Spleen (tissue), 11 donors: ENCODE measurements at regions not wholly inside any gene's neighbourhood (a gene's known extent, or its start where the extent isn't known, plus 50 kb on each side); places are given as distances from the start of the nearest gene placed in this dataset.

Source experiments
- DNase-seq: peaks from one replicate; pipeline ENCODE4 v3.0.0-alpha.2; 2020
- H3K27ac ChIP-seq, 8 donors: fragments of 200-600 bp; sonication (generic) in 7 of 8; 1 replicate in 4 of 8; 2 replicates in 4 of 8; pipeline versions ENCODE4 v1.5.0 to v1.8.0; 2016 to 2021; ENCODE audit warnings: inconsistent platforms in 4 of 8, mild to moderate bottlenecking in 4 of 8, moderate library complexity in 1 of 8
- H3K27me3 ChIP-seq, 7 donors: fragments of 200-600 bp; sonication (generic) in 6 of 7; replicated peaks in 1 of 7; 1 replicate in 4 of 7; 2 replicates in 3 of 7; pipeline versions ENCODE4 v1.5.0 to v1.8.0; 2016 to 2021; ENCODE audit warnings: inconsistent platforms in 3 of 7, mild to moderate bottlenecking in 1 of 7
- H3K36me3 ChIP-seq, 6 donors: fragments of 200-600 bp; sonication (generic) in 5 of 6; 1 replicate in 4 of 6; 2 replicates in 2 of 6; pipeline versions ENCODE4 v1.5.0 to v1.8.0; 2016 to 2021; ENCODE audit warnings: inconsistent platforms in 2 of 6
- H3K4me1 ChIP-seq, 6 donors: fragments of 200-600 bp; sonication (generic) in 5 of 6; 1 replicate in 3 of 6; 2 replicates in 3 of 6; pipeline versions ENCODE4 v1.5.0 to v1.8.0; 2016 to 2021; ENCODE audit warnings: inconsistent platforms in 3 of 6
- H3K4me3 ChIP-seq, 8 donors: fragments of 200-600 bp; sonication (generic) in 7 of 8; 1 replicate in 4 of 8; 2 replicates in 4 of 8; pipeline versions ENCODE4 v1.5.0 to v1.8.0; 2016 to 2021; ENCODE audit warnings: inconsistent platforms in 4 of 8, mild to moderate bottlenecking in 4 of 8, moderate library complexity in 2 of 8
- H3K9me3 ChIP-seq, 8 donors: fragments of 200-600 bp; sonication (generic) in 7 of 8; 1 replicate in 4 of 8; 2 replicates in 4 of 8; pipeline versions ENCODE4 v1.5.0 to v1.8.0; 2016 to 2021; ENCODE audit warnings: inconsistent platforms in 4 of 8
- POLR2A ChIP-seq, 3 donors: fragments of 450-650 bp; IDR thresholded peaks; one replicate each; pipeline ENCODE4 v1.5.1; 2017; ENCODE audit warnings: antibody characterized with exemption in 3 of 3, mild to moderate bottlenecking in 1 of 3
- POLR2AphosphoS5 ChIP-seq, 3 donors: sonication (generic); formaldehyde crosslinking; IDR thresholded peaks; one replicate each; pipeline ENCODE4 v1.5.1; 2017; ENCODE audit warnings: antibody characterized with exemption in 3 of 3
- WGBS, 5 donors: extraction: QIAGEN DNeasy Blood & Tissue Kit in 3 of 5; methylation state at CpG; one replicate each; pipeline versions ENCODE4 v1.1.5 to v1.1.7; 2013 to 2018; 5-methylcytosine and 5-hydroxymethylcytosine counted together
- intact Hi-C: fragments of 100-400 bp; cut with DNase I; formaldehyde crosslinking; loops from one replicate; pipeline ENCODE4 v1.15.0; 2023; ENCODE audit warnings: low total_unique reads
- TF ChIP-seq, protein P1 (sequence below), 11 experiments: fragments of 200-600 bp in 7 of 11; fragments of 450-650 bp in 4 of 11; sonication (generic) in 4 of 11; IDR thresholded peaks in 8 of 11; conservative IDR thresholded peaks in 3 of 11; 1 replicate in 7 of 11; 2 replicates in 4 of 11; pipeline versions ENCODE4 v1.4.0 to v1.8.0; 2016 to 2021; ENCODE audit warnings: antibody characterized with exemption in 11 of 11, inconsistent platforms in 4 of 11, mild to moderate bottlenecking in 1 of 11
- donor health status: healthy with polysubstance abuse.
- donor health status: DM: no; HTN: no; CAD: no; lungs with moderate emphysema.
- donor health status: DM: no; HTN: no; CAD: no.
- donor health status: Bipolar disorder and iron deficiency.
- donor health status: healthy.
- donor health status: DM: no; HTN: no; CAD: no.
- donor health status: DM: yes; HTN: yes; CAD: no.

DNA sequence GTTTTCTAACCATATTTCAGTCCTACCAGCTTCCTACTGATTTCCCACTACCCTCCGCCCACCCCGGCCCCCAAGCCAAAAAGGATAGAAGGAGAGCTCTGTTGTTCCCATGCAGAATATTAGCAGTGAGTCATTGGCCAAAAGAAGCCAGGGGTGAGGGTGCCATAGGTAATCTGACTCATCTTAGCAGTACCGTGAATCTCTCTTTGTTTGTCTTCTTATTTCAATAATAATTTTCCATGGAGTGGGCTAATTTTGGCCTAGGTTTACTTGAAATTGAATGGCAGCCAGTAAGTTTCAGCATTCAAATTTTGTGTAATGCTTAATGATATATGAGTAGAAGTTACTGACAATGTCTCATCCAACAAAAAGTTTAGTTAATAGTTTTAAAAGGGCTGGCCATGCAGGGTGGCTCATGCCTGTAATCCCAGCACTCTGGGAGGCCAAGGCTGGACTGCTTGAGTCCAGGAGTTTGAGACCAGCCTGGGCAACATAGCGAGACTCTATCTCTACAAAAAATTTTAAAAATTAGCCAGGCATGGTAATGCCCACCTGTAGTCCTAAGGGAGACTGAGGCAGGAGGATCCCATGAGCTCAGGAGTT is 74.2 kb downstream of the C9orf152 start:
- no peak overlapping the region for H3K4me3 ChIP-seq
- peaks cover 0 to 31% (median 20%) of the 10 kb centered on the region in 6 donors for H3K36me3 ChIP-seq
- no peak for DNase-seq
- no peaks in the 10 kb centered on the region for H3K27me3 ChIP-seq
- peaks cover 36 to 94% (median 59%) of the 10 kb centered on the region in 6 donors for H3K4me1 ChIP-seq
- peak overlapping the region in 2 of 8 donors; percentile 23 to 73 for H3K27ac ChIP-seq
- H3K9me3 ChIP-seq, result no peaks in the 10 kb centered on the region
- TF ChIP-seq POLR2A (IDR thresholded peaks at IDR 0.05) (no peak), POLR2AphosphoS5 (IDR thresholded peaks at IDR 0.05) (no peak)
- TF ChIP-seq, protein P1, sequence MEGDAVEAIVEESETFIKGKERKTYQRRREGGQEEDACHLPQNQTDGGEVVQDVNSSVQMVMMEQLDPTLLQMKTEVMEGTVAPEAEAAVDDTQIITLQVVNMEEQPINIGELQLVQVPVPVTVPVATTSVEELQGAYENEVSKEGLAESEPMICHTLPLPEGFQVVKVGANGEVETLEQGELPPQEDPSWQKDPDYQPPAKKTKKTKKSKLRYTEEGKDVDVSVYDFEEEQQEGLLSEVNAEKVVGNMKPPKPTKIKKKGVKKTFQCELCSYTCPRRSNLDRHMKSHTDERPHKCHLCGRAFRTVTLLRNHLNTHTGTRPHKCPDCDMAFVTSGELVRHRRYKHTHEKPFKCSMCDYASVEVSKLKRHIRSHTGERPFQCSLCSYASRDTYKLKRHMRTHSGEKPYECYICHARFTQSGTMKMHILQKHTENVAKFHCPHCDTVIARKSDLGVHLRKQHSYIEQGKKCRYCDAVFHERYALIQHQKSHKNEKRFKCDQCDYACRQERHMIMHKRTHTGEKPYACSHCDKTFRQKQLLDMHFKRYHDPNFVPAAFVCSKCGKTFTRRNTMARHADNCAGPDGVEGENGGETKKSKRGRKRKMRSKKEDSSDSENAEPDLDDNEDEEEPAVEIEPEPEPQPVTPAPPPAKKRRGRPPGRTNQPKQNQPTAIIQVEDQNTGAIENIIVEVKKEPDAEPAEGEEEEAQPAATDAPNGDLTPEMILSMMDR (IDR thresholded peaks at IDR 0.05 in 8 of 11, conservative IDR thresholded peaks at IDR 0.05 in 3 of 11), result no peak
- intact Hi-C loops, result no loop called here
- WGBS, 5 donors, result 86 to 93% (median 88%) methylated on average over 4 of the region's 4 CpGs

DNA sequence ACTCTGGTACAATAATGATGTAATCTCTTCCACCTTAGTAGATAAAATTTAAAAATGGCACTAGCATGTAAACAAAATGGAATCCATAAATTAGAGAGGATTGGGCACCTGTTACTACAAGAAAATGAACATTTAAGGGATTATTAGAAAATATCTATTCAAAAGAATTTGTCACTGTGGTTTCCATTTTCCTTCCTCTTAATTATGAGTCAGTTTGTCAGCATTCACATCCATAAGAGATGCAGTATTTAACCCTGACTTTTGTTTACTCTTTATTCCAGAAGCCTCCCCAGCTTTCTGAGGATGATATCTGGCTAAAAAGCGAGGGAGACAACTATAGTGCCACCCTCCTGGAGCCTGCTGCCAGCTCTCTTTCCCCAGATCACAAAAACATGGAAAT is 72.1 kb downstream of the C9orf152 start:
- DNase-seq, result no peak
- H3K27me3 ChIP-seq, result no peaks in the 10 kb centered on the region
- peak overlapping the region in 4 of 8 donors; percentile 1 to 59 (median 50) for H3K27ac ChIP-seq
- peaks cover 17 to 78% (median 47%) of the 10 kb centered on the region in 6 donors for H3K4me1 ChIP-seq
- no peak overlapping the region for H3K4me3 ChIP-seq
- intact Hi-C loops, result no loop called here
- H3K36me3 ChIP-seq, result peaks cover 0 to 50% (median 22%) of the 10 kb centered on the region in 6 donors
- TF ChIP-seq, protein P1 (IDR thresholded peaks at IDR 0.05 in 8 of 11, conservative IDR thresholded peaks at IDR 0.05 in 3 of 11), result no peak
- TF ChIP-seq POLR2AphosphoS5 (IDR thresholded peaks at IDR 0.05) (no peak), POLR2A (IDR thresholded peaks at IDR 0.05) (no peak)
- no peaks in the 10 kb centered on the region for H3K9me3 ChIP-seq
- 87 to 95% (median 92%) methylated on average over 1 of the region's 1 CpG for WGBS, 5 donors

DNA sequence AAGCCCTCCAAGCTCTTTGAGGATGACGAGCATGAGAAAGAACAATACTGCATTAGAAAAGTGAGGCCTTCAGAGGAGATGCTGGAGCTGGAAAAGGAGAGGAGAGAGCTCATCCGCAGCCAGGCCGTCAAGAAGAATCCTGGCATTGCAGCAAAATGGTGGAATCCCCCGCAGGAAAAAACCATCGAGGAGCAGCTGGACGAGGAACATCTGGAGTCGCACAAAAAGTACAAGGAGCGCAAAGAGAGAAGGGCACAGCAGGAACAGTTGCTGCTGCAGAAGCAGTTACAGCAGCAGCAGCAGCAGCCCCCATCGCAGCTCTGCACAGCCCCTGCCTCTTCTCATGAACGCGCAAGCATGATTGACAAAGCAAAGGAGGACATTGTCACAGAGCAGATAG is 71.2 kb downstream of the C9orf152 start:
- WGBS, 5 donors, result 78 to 86% (median 82%) methylated on average over 11 of the region's 11 CpGs
- intact Hi-C loops, result no loop called here
- no peak for DNase-seq
- Histone ChIP-seq H3K27me3 (no peaks in the 10 kb centered on the region), H3K36me3 (peaks cover 0 to 51% (median 22%) of the 10 kb centered on the region in 6 donors), H3K4me3 (no peak overlapping the region), H3K4me1 (peaks cover 16 to 78% (median 47%) of the 10 kb centered on the region in 6 donors), H3K27ac (peak overlapping the region in 6 of 8 donors; percentile 9 to 64 (median 50)), H3K9me3 (no peaks in the 10 kb centered on the region)
- TF ChIP-seq, protein P1 (IDR thresholded peaks at IDR 0.05 in 8 of 11, conservative IDR thresholded peaks at IDR 0.05 in 3 of 11), result no peak
- no peak for TF ChIP-seq POLR2A (IDR thresholded peaks at IDR 0.05)
- TF ChIP-seq POLR2AphosphoS5 (IDR thresholded peaks at IDR 0.05), result peak in 1 of 3 donors; percentile 2

DNA sequence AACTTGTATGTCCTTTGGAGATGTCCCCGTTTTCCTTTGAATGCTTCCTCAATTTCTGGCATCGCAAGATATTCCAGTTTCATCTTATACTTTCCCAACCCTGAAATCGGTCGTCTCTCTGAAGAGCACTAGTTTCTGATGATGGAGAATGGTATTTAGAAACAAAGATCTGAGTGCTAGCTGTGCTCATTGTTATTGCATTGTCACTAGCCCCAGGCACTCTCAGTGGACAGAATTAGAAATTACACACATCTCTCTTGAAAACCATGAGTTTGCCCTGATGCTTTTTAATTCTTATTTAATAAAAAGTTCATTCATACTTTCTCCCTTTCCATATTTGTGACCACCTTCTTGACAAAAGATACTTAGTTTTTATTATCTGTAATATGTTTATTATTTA is 67.7 kb downstream of the C9orf152 start:
- Histone ChIP-seq H3K4me1 (peaks cover 24 to 83% (median 57%) of the 10 kb centered on the region in 6 donors), H3K27ac (peak overlapping the region in 4 of 8 donors; percentile 77 to 86 (median 78)), H3K36me3 (peaks cover 0 to 51% (median 22%) of the 10 kb centered on the region in 6 donors), H3K9me3 (no peaks in the 10 kb centered on the region), H3K4me3 (no peak overlapping the region), H3K27me3 (no peaks in the 10 kb centered on the region)
- TF ChIP-seq POLR2A (IDR thresholded peaks at IDR 0.05) (no peak), POLR2AphosphoS5 (IDR thresholded peaks at IDR 0.05) (no peak)
- TF ChIP-seq, protein P1 (IDR thresholded peaks at IDR 0.05 in 8 of 11, conservative IDR thresholded peaks at IDR 0.05 in 3 of 11), result no peak
- 88 to 93% (median 90%) methylated on average over 4 of the region's 4 CpGs for WGBS, 5 donors
- no peak for DNase-seq
- intact Hi-C loops, result no loop called here
